ENCODE measurements at regions not wholly inside any gene's neighbourhood (a gene's known extent, or its start where the extent isn't known, plus 50 kb on each side); places are given as distances from the start of the nearest gene placed in this dataset.

- Histone ChIP-seq H4K20me1 (ENCODE audit: control insufficient read depth, insufficient read depth, insufficient read length) (no peaks in the 10 kb centered on the region), H3K4me2 (ENCODE audit: insufficient read depth, insufficient read length, low read length) (no peak overlapping the region), H2BK12ac (ENCODE audit: insufficient read length, low read depth, low read length) (no peak overlapping the region), H3K79me2 (ENCODE audit: insufficient read depth, low read length) (no peaks in the 10 kb centered on the region), H2AFZ (ENCODE audit: low read length) (no peak overlapping the region), H4K5ac (ENCODE audit: insufficient read length, low read depth, low read length) (no peak overlapping the region), H4K8ac (replicated peaks; ENCODE audit: insufficient read length, low read depth, low read length) (no peak overlapping the region), H3K56ac (ENCODE audit: insufficient read length, low read depth, low read length) (no peak overlapping the region), H3K79me1 (ENCODE audit: insufficient read depth, low read depth, low read length, poor library complexity, severe bottlenecking) (no peaks in the 10 kb centered on the region), H2BK5ac (ENCODE audit: insufficient read length, low read length) (no peak overlapping the region), H3T11ph (ENCODE audit: low read length) (no peak overlapping the region), H3K18ac (ENCODE audit: insufficient read length, low read depth, low read length) (no peak overlapping the region), H3K27ac (ENCODE audit: insufficient read length, low read depth, low read length) (no peak overlapping the region), H3K14ac (ENCODE audit: insufficient read depth, low read length) (no peak overlapping the region), H3K27me3 (ENCODE audit: insufficient read depth, low read length) (no peaks in the 10 kb centered on the region), H3K23ac (ENCODE audit: insufficient read length, low read depth, low read length) (no peak overlapping the region), H3K9ac (ENCODE audit: extremely low read depth, insufficient read length, low read length) (no peak overlapping the region), H3K4ac (ENCODE audit: low read depth, low read length) (no peak overlapping the region), H2BK15ac (ENCODE audit: low read depth, low read length) (no peak overlapping the region), H2BK20ac (ENCODE audit: low read depth, low read length, poor library complexity, severe bottlenecking) (no peak overlapping the region), H2AK5ac (ENCODE audit: insufficient read length, low read length) (no peak overlapping the region), H4K91ac (ENCODE audit: insufficient read length, low read depth, low read length) (no peak overlapping the region), H2BK120ac (ENCODE audit: low read depth, low read length, poor library complexity, severe bottlenecking) (no peak overlapping the region), H3K23me2 (ENCODE audit: insufficient read length, low read depth, low read length, poor library complexity, severe bottlenecking) (no peaks in the 10 kb centered on the region), H3K4me1 (ENCODE audit: insufficient read depth, low read length) (no peaks in the 10 kb centered on the region; the same call in 1 of the 2 replicates), H3K9me3 (ENCODE audit: control insufficient read depth, low read depth, low read length) (no peaks in the 10 kb centered on the region)
- Mint-ChIP-seq H3K9me3 (no peaks in the 10 kb centered on the region), H3K4me3 (no peak overlapping the region), H3K27ac (no peak overlapping the region), H3K36me3 (ENCODE audit: insufficient read depth in 1 of 3, low read depth in 3 of 3) (no peaks in the 10 kb centered on the region), H3K4me1 (peaks cover 4 to 8% of the 10 kb centered on the region in 2 experiments), H3K27me3 (ENCODE audit: low read depth) (no peaks in the 10 kb centered on the region; the same call in 1 of the 2 replicates)
- no peak for TF ChIP-seq CTCF (conservative IDR thresholded peaks at IDR 0.05)
- no peak for DNase-seq
- no CpG with 5 or more reads among the region's 5 CpGs for WGBS (ENCODE audit: extremely low coverage, insufficient read length, low lambda C conversion rate)
Measured at GRCh38 chr7:93828260-93828659, 62.3 kb downstream of the TFPI2 start.

All from H9 (cell line).